GM21360 (cell line): ENCODE measurements at regions not wholly inside any gene's neighbourhood (a gene's known extent, or its start where the extent isn't known, plus 50 kb on each side); places are given as distances from the start of the nearest gene placed in this dataset.

Experiments used
- ATAC-seq: cut with Tn5 transposase; IDR thresholded peaks from one replicate; pipeline ENCODE4 v1.9.1; 2021; ENCODE audit warnings: mild to moderate bottlenecking, moderate library complexity; ENCODE audit not compliant: unreplicated experiment

DNA sequence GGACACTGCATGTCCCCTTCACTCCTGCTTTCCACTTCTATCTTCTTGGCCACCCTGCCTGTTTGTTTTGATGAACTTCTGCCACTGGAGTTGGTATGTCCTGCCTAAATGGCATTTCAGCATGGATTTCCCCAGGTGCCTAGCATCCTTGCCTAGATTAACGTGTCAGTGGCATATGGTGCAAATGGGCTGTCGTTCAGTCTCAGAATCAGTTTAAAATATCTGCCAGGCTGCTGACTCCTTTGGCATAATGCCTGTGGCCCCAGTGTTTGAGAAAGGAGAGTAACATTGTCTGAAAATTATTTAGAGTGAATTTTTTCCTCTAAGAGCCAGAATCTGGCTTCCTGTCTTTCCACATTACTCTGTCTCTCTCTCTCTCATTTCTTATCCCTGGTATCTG lies 64.9 kb upstream of the BARHL2 start:
- no peak for ATAC-seq

- ATAC-seq: no peak
Measured at GRCh38 chr1:90781534-90781933, 64.4 kb upstream of the BARHL2 start.

- no peak for ATAC-seq
Measured at GRCh38 chr1:90780981-90781380, 63.9 kb upstream of the BARHL2 start.

DNA sequence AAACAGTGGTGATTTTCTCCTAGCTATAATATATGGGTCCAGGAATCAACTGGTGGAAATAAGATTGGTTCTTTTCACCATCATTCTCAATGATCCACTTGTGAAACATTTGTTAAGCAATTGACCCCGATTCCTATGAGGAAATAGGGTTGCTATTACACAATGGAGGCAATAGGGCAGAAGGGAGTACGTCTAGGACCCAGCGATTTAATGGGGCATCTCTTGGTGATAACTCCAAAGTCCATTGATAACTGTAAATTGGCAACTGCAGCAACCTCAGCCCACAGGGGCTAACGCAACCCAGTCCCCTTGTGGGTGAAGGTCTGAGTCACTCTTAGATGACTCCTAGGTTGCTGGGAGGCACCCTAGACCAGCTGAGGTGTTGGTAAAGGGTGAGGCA lies 62.5 kb upstream of the BARHL2 start:
- no peak for ATAC-seq

GRCh38 chr1:90778486-90778885 lies 61.4 kb upstream of the BARHL2 start:
- ATAC-seq: no peak

- ATAC-seq: no peak
Measured at GRCh38 chr1:90773812-90774211, 56.7 kb upstream of the BARHL2 start.

DNA sequence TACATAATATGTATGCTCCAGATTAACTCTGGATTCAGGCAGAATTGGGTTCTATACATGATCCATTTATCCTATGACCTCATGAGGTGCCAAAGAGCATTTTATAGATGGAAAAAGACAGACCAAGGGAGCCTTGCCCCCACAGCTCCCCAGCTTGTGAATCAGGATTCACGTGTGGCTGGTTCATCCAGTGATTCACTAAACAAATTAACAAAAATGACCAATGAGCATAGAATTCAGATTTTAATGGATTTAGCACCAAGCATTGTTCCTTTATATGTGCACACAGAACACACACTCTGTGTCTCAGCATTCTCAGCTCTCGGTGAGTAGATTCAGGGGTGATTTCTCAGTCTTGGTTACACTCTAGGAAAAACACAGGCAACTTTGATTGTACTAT lies 51.7 kb upstream of the BARHL2 start:
- no peak for ATAC-seq

GRCh38 chr1:90768098-90768497 lies 51.0 kb upstream of the BARHL2 start:
- ATAC-seq: no peak
